ENCODE measurements at regions not wholly inside any gene's neighbourhood (a gene's known extent, or its start where the extent isn't known, plus 50 kb on each side); places are given as distances from the start of the nearest gene placed in this dataset.

DNA sequence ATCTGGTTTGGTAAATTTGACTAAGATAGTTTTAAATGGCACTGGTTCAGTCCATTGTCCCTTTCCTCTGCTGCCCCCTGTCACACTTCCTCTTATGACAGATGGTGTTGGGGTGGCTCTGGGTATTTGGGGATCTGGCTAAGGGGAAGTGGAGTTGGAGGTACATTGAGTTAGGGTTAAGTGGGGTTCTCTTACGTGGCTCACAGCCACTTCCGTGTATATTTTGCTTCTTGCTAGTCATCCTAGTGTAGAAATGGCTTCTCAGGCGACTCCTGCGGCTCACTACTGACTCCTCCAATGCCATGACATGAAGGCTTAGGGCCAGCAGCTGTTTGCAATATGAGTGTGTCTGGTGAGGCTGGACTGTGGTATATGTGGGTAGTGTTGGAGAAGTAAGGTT is 187.0 kb downstream of the HAUS1 start:
- TF ChIP-seq, protein P1, sequence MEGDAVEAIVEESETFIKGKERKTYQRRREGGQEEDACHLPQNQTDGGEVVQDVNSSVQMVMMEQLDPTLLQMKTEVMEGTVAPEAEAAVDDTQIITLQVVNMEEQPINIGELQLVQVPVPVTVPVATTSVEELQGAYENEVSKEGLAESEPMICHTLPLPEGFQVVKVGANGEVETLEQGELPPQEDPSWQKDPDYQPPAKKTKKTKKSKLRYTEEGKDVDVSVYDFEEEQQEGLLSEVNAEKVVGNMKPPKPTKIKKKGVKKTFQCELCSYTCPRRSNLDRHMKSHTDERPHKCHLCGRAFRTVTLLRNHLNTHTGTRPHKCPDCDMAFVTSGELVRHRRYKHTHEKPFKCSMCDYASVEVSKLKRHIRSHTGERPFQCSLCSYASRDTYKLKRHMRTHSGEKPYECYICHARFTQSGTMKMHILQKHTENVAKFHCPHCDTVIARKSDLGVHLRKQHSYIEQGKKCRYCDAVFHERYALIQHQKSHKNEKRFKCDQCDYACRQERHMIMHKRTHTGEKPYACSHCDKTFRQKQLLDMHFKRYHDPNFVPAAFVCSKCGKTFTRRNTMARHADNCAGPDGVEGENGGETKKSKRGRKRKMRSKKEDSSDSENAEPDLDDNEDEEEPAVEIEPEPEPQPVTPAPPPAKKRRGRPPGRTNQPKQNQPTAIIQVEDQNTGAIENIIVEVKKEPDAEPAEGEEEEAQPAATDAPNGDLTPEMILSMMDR (IDR thresholded peaks at IDR 0.05; ENCODE audit: low read length): 0 out of 2 replicates have a peak, but pooled peaks have one; percentile 5
- no peak for TF ChIP-seq EZH2 (optimal IDR thresholded peaks at IDR 0.05; ENCODE audit: low read depth, low read length)

Measured in MM.1S (cell line).